Activated CD4-positive, alpha-beta T cell treated with anti-CD3 and anti-CD28 coated beads for 1 hour (primary cell): ENCODE measurements at regions not wholly inside any gene's neighbourhood (a gene's known extent, or its start where the extent isn't known, plus 50 kb on each side); places are given as distances from the start of the nearest gene placed in this dataset.
A peak's percentile ranks its signal among the peaks of the same experiment; 100 is the strongest.
"Not testable (repeated sequence)": the region's sequence is repeated elsewhere in the genome, so short reads cannot be mapped to it uniquely, and the experiment has no call there.

Experiments used
- DNase-seq: peaks from one replicate; pipeline ENCODE4 v3.0.0-alpha.2; 2020

- DNase-seq: no peak
Measured at GRCh38 chr10:8349610-8350249, 295.2 kb downstream of the GATA3 start.

GRCh38 chr10:8350250-8350967 is 295.9 kb downstream of the GATA3 start:
- DNase-seq: no peak

- DNase-seq: no peak
Measured at GRCh38 chr10:8352171-8353075, 297.9 kb downstream of the GATA3 start.

- no peak for DNase-seq
Measured at GRCh38 chr10:8356283-8356682, 301.8 kb downstream of the GATA3 start.

GRCh38 chr10:8359467-8359866 is 305.0 kb downstream of the GATA3 start:
- DNase-seq: no peak

GRCh38 chr10:8360365-8360764 is 305.9 kb downstream of the GATA3 start:
- DNase-seq: no peak

- no peak for DNase-seq
Measured at GRCh38 chr10:8360814-8361509, 306.5 kb downstream of the GATA3 start.

- no peak for DNase-seq
Measured at GRCh38 chr10:8361510-8361844, 307.0 kb downstream of the GATA3 start.

- DNase-seq: peak; percentile 15
Measured at GRCh38 chr10:8365935-8366911, 311.7 kb downstream of the GATA3 start.

- DNase-seq: not testable (repeated sequence)
Measured at GRCh38 chr10:8367672-8368411, 313.4 kb downstream of the GATA3 start.

GRCh38 chr10:8369666-8370065 is 315.2 kb downstream of the GATA3 start:
- no peak for DNase-seq

- DNase-seq: no peak
Measured at GRCh38 chr10:8374334-8374733, 319.8 kb downstream of the GATA3 start.

GRCh38 chr10:8375137-8375536 is 320.6 kb downstream of the GATA3 start:
- no peak for DNase-seq

GRCh38 chr10:8378198-8378983 is 323.9 kb downstream of the GATA3 start:
- no peak for DNase-seq

GRCh38 chr10:8379906-8380832 is 325.7 kb downstream of the GATA3 start:
- DNase-seq: no peak

- DNase-seq: no peak
Measured at GRCh38 chr10:8380833-8381496, 326.5 kb downstream of the GATA3 start.

GRCh38 chr10:8386781-8387180 is 332.3 kb downstream of the GATA3 start:
- DNase-seq: no peak

GRCh38 chr10:8389630-8390029 is 335.1 kb downstream of the GATA3 start:
- no peak for DNase-seq

- no peak for DNase-seq
Measured at GRCh38 chr10:8392216-8392615, 337.7 kb downstream of the GATA3 start.
